IPS-18a (cell line): ENCODE measurements at regions not wholly inside any gene's neighbourhood (a gene's known extent, or its start where the extent isn't known, plus 50 kb on each side); places are given as distances from the start of the nearest gene placed in this dataset.
"Not testable (repeated sequence)": the region's sequence is repeated elsewhere in the genome, so short reads cannot be mapped to it uniquely, and the experiment has no call there.

Experiments
- H3K27ac ChIP-seq: one replicate; pipeline ENCODE4 v1.5.1; 2013; ENCODE audit warnings: low read length
- H3K27me3 ChIP-seq: one replicate; pipeline ENCODE4 v1.6.1; 2013; ENCODE audit warnings: mild to moderate bottlenecking, low read length; ENCODE audit not compliant: control insufficient read depth, insufficient read depth
- H3K36me3 ChIP-seq: one replicate; pipeline ENCODE4 v1.6.1; 2013; ENCODE audit warnings: low read depth, low read length; ENCODE audit not compliant: control insufficient read depth
- H3K4me1 ChIP-seq: one replicate; pipeline ENCODE4 v1.6.1; 2013; ENCODE audit warnings: low read depth, low read length; ENCODE audit not compliant: control insufficient read depth
- H3K4me3 ChIP-seq: one replicate; pipeline ENCODE4 v1.5.1; 2013; ENCODE audit warnings: low read length
- H3K9ac ChIP-seq: one replicate; pipeline ENCODE4 v1.6.1; 2013; ENCODE audit warnings: mild to moderate bottlenecking, low read length, moderate library complexity
- H3K9me3 ChIP-seq: one replicate; pipeline ENCODE4 v1.6.1; 2013; ENCODE audit warnings: low read depth, low read length; ENCODE audit not compliant: control insufficient read depth

DNA sequence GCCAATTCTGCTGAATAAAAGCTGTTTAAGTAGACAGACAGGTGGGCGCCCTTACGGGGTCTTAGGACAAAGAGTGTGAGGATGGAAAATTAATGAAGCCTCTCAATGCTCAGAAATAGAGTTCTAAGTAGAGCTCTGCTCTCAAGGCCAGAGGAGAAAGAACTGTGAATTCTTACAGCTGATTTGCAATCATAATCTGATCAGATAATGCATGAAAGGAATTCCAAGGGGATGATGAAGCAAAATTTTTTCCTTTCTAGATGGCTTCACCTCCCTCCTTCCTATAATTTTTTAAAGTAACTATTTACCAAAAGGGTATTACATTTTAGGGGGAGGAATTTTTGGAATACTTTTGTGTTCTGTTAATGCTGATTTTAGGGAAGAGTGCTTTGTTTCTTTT, 308.1 kb upstream of the HS3ST5 start:
- Histone ChIP-seq H3K9ac (no peak overlapping the region), H3K9me3 (no peaks in the 10 kb centered on the region), H3K4me3 (no peak overlapping the region), H3K36me3 (no peaks in the 10 kb centered on the region), H3K27ac (no peak overlapping the region), H3K4me1 (no peaks in the 10 kb centered on the region), H3K27me3 (no peaks in the 10 kb centered on the region)

DNA sequence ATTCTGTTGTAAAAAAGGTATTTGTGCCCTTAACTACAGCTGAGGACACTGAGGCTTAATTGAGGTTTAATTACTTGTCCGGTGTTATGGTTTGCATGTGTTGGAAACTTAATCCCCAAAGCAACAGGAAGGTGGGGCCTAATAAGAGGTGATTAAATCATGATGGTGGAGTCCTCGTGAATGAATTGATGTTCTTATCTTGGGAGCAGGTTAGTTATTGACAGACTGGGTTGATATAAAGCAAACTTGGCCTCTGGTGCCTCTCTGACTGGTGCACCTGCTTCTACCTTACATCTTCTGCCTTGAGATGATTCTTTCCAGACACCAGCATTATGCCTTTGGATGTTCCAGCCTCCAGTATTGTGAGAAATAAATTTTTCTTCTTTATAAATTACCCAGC, 306.5 kb upstream of the HS3ST5 start:
- Histone ChIP-seq H3K4me1 (no peaks in the 10 kb centered on the region), H3K4me3 (no peak overlapping the region), H3K27ac (no peak overlapping the region), H3K36me3 (no peaks in the 10 kb centered on the region), H3K27me3 (no peaks in the 10 kb centered on the region), H3K9ac (no peak overlapping the region), H3K9me3 (no peaks in the 10 kb centered on the region)

DNA sequence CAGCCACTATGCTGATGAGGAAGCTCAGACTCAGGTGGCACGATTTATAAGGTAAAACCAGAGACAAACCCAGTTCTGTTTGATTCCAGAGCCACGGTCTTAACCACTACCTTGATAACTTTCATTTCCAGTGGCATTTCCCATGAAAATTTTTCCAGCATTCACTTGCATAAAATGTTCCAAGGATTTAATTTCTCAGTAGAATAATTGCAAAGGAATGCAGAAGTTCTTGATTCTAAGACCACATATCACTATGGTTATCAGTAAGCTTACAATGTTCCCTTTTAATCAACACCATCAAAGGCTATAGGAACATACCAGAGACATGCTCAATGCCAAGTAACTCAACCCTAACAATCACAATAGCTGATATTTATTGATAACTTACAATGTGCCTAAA, 306.0 kb upstream of the HS3ST5 start:
- Histone ChIP-seq H3K4me1 (no peaks in the 10 kb centered on the region), H3K4me3 (no peak overlapping the region), H3K9ac (no peak overlapping the region), H3K9me3 (no peaks in the 10 kb centered on the region), H3K27ac (no peak overlapping the region), H3K27me3 (no peaks in the 10 kb centered on the region), H3K36me3 (no peaks in the 10 kb centered on the region)

DNA sequence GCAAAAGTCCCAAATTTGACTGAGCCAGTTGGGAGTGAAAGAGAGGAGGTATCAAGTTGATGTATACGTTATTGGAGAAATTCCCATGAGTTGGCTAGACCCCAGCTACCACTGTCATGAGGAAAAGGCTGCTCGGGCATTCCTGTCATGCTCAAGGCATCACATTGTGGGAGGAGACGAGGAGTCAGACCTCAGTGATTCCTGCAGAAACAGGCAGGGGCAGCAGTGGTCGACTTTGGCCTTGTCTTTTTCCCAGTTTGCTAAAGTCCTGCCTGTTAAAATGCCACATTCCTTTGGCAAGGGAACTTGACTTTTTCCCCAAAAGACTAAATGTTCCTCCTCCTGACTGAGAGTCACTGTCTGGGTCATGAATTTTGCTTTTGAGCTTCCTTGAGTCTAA, 295.5 kb upstream of the HS3ST5 start:
- H3K27ac ChIP-seq, result no peak overlapping the region
- no peaks in the 10 kb centered on the region for H3K9me3 ChIP-seq
- no peak overlapping the region for H3K4me3 ChIP-seq
- peaks cover 3% of the 10 kb centered on the region for H3K4me1 ChIP-seq
- no peaks in the 10 kb centered on the region for H3K36me3 ChIP-seq
- no peak overlapping the region for H3K9ac ChIP-seq
- H3K27me3 ChIP-seq, result no peaks in the 10 kb centered on the region

DNA sequence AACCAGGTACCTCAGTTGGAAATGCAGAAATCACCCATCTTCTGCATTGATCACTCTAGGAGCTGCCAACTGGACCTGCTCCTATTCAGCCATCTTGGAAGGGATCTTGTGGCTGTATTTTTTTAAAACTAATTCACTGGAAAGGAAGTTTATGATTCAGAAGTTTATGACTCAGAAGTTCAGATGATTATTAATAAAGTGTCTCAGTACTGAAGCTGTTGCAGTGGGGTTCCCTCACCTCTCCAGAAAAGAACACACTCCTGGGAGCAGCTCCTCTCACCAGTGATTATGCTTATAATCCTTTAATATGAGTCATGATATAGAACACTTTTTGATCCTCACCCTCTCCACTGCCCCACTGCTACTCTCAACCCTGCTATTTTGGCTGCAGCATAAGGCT, 291.2 kb upstream of the HS3ST5 start:
- Histone ChIP-seq H3K27me3 (no peaks in the 10 kb centered on the region), H3K4me3 (no peak overlapping the region), H3K9me3 (no peaks in the 10 kb centered on the region), H3K36me3 (no peaks in the 10 kb centered on the region), H3K9ac (no peak overlapping the region), H3K27ac (no peak overlapping the region), H3K4me1 (peaks cover 3% of the 10 kb centered on the region)

DNA sequence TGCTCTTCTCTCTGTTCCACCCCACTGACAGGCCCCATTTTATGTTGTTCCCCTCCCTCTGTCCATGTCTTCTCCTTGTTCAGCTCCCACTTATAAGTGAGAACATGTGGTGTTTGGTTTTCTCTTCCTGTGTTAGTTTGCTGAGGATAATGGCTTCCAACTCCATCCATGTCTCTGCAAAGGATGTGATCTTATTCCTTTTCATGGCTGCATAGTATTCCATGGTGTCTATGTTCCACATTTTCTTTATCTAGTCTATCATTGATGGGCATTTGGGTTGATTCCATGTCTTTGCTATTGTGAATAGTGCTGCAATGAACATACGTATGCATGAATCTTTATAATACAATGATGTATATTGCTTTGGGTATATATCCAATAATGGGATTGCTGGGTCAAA, 283.4 kb upstream of the HS3ST5 start:
- H3K27me3 ChIP-seq, H3K9me3 ChIP-seq, H3K27ac ChIP-seq, H3K9ac ChIP-seq, H3K36me3 ChIP-seq, H3K4me1 ChIP-seq, H3K4me3 ChIP-seq: not testable (repeated sequence)

DNA sequence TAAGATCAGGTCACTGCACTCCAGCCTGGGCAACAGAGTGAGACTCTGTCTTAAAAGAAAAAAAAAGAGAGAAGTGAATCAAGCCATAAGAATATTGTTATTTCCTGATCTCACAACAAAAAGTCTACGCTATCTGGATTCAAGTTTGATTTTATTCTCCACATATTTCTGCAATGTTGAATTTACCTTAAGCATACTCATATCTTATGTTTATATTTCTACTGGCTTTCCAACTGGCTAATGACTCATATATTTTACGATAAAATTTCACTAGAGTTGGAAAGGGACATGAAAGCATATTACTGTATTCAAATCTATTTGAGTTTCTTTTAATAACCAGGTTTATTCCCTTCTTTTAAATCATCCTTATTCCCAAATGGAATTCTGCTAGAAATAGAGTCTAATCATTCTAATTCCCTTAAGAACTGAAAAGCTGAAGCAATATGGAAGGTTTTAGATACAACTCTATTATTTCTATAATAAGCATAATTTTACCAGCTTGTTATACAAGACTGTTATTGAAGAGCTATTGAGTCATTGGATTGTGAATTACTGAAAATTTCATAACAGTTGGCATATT, 276.9 kb upstream of the HS3ST5 start:
- no peak overlapping the region for H3K27ac ChIP-seq
- no peaks in the 10 kb centered on the region for H3K9me3 ChIP-seq
- no peaks in the 10 kb centered on the region for H3K36me3 ChIP-seq
- H3K27me3 ChIP-seq, result no peaks in the 10 kb centered on the region
- H3K9ac ChIP-seq, result no peak overlapping the region
- H3K4me3 ChIP-seq, result no peak overlapping the region
- peaks cover 5% of the 10 kb centered on the region for H3K4me1 ChIP-seq

DNA sequence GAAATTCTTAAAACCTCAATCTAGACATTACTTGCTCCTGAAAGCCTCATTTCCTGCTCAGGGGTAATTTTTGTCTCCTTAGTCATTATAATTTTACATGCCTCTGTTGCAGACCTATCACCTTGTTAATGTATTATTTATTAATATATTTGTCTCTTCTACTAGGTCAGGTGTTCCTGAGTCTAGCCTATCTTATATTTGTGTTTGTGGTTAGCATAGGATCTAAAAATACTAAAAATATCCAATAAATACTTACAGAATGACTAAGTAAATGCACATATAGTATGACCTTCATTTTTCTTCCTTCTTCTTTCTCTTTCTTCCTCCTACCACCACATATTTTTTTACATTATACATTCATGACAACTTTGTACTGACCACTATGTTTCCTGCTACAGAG, 268.9 kb upstream of the HS3ST5 start:
- Histone ChIP-seq H3K36me3 (no peaks in the 10 kb centered on the region), H3K4me3 (no peak overlapping the region), H3K27me3 (no peaks in the 10 kb centered on the region), H3K4me1 (no peaks in the 10 kb centered on the region), H3K27ac (no peak overlapping the region), H3K9ac (no peak overlapping the region), H3K9me3 (no peaks in the 10 kb centered on the region)

DNA sequence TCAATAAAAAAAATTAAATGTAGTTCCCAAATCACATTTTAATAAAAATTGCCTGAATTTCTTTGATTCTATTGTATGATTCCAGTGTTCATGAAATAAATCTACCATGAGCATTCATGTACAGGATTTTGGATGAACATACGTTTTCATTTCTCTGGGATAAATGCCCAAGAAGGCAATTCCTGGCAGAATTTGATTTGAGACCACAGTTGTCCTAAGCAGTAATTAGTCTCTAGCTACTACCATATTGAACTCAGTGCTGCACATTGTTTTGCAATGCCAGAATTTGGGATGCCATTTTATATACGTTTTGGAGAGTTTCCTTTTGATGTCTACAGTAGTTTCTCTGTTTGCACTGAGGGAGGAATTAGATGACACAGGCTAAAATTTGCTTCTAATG, 265.3 kb upstream of the HS3ST5 start:
- Histone ChIP-seq H3K27me3 (no peaks in the 10 kb centered on the region), H3K4me1 (no peaks in the 10 kb centered on the region), H3K9ac (no peak overlapping the region), H3K27ac (no peak overlapping the region), H3K9me3 (no peaks in the 10 kb centered on the region), H3K4me3 (no peak overlapping the region), H3K36me3 (no peaks in the 10 kb centered on the region)

DNA sequence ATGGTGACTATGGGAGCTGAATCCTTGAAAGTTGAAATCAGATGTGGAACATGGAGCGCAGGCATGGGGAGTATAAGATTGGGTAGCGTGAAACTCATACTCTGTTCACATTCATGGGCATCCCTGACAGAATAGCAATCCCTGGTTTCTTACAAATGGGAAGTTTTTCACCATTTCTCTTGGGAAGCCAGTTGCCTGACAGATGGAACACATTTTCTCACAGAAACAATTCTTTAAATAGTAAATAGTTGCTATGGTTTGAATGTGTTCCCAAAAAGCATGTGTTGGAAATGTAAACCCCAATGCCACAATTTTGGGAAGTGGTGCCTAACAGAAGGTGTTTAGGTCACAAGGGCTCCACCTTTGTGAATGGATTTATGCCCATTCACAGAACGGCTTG, 262.8 kb upstream of the HS3ST5 start:
- Histone ChIP-seq H3K4me3 (no peak overlapping the region), H3K9me3 (no peaks in the 10 kb centered on the region), H3K4me1 (no peaks in the 10 kb centered on the region), H3K36me3 (no peaks in the 10 kb centered on the region), H3K27ac (no peak overlapping the region), H3K9ac (no peak overlapping the region), H3K27me3 (no peaks in the 10 kb centered on the region)

DNA sequence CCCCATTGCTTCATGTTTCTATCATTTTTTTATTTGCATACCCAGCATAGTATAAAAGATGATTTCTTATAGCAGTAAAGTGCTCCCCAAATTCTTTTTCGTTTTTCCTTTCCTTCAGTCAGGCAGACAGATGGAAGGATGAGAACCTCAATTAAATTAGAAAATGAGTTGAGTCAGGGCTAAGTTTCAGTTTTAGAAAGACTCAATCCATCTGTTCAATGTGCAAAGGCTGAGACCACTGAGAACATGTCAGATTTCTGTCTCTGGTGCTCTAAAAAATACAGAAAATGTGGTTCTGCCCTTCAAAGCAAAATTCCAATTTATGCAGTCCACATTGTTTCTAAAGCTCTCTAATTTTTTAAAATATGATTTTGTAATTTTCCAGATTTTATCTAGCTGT, 257.6 kb upstream of the HS3ST5 start:
- H3K9ac ChIP-seq, result no peak overlapping the region

DNA sequence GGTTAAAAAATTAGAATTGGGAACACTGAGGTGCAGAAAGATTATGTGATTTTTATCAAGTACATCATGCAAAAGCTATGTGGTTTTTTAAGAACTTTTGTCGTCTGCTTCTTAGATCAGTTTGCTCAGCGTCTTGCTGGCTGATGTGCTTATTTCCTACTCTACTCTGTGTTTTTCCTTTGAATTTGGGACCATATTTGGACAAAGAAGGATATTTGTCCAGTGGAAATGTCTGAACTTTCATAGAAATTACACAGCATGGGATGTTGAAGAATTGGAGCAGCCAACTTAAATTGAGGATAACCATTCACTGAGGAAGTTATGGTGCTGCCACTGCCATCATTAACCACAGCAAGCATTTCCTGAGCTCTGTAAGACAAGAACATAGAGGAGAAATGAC, 252.8 kb upstream of the HS3ST5 start:
- Histone ChIP-seq H3K27ac (no peak overlapping the region), H3K4me3 (no peak overlapping the region), H3K36me3 (no peaks in the 10 kb centered on the region), H3K27me3 (no peaks in the 10 kb centered on the region), H3K9me3 (no peaks in the 10 kb centered on the region), H3K4me1 (no peaks in the 10 kb centered on the region), H3K9ac (no peak overlapping the region)

More for the DNA sequence above, 257.6 kb upstream of the HS3ST5 start:
- Histone ChIP-seq H3K4me1 (no peaks in the 10 kb centered on the region), H3K36me3 (no peaks in the 10 kb centered on the region), H3K4me3 (no peak overlapping the region), H3K27ac (no peak overlapping the region), H3K27me3 (no peaks in the 10 kb centered on the region), H3K9me3 (no peaks in the 10 kb centered on the region)
